ENCODE measurements at regions not wholly inside any gene's neighbourhood (a gene's known extent, or its start where the extent isn't known, plus 50 kb on each side); places are given as distances from the start of the nearest gene placed in this dataset.

GRCh38 chr12:11559626-11560340, 89.7 kb upstream of the ETV6 start:
- DNase-seq (no peak), ATAC-seq (no peak)
- Histone ChIP-seq H3K36me3 (no peaks in the 10 kb centered on the region), H3K4me1 (peaks cover 8% of the 10 kb centered on the region), H3K9me3 (no peaks in the 10 kb centered on the region), H3K27ac (no peak overlapping the region), H3K4me3 (no peak overlapping the region), H3K27me3 (no peaks in the 10 kb centered on the region)
- TF ChIP-seq CTCF (IDR thresholded peaks at IDR 0.05), result no peak
- intact Hi-C loops (cut with DNase I), result no loop called here

- intact Hi-C loops (cut with DNase I), result no loop called here
- Histone ChIP-seq H3K27ac (no peak overlapping the region), H3K36me3 (no peaks in the 10 kb centered on the region), H3K27me3 (no peaks in the 10 kb centered on the region), H3K4me3 (no peak overlapping the region), H3K4me1 (peaks cover 3% of the 10 kb centered on the region), H3K9me3 (no peaks in the 10 kb centered on the region)
- DNase-seq, result no peak
- ATAC-seq, result no peak
- TF ChIP-seq CTCF (IDR thresholded peaks at IDR 0.05), result no peak
Measured at GRCh38 chr12:11561411-11561810, 88.1 kb upstream of the ETV6 start.

GRCh38 chr12:11563785-11564739, 85.4 kb upstream of the ETV6 start:
- Histone ChIP-seq H3K27me3 (no peaks in the 10 kb centered on the region), H3K9me3 (no peaks in the 10 kb centered on the region), H3K4me1 (no peaks in the 10 kb centered on the region), H3K4me3 (no peak overlapping the region), H3K36me3 (no peaks in the 10 kb centered on the region), H3K27ac (no peak overlapping the region)
- no peak for TF ChIP-seq CTCF (IDR thresholded peaks at IDR 0.05)
- ATAC-seq (no peak), DNase-seq (no peak)
- intact Hi-C loops (cut with DNase I), result no loop called here

- H3K27me3 ChIP-seq, result no peaks in the 10 kb centered on the region
- intact Hi-C loops (cut with DNase I), result no loop called here
- no peaks in the 10 kb centered on the region for H3K36me3 ChIP-seq
- no peak overlapping the region for H3K4me3 ChIP-seq
- no peak for TF ChIP-seq CTCF (IDR thresholded peaks at IDR 0.05)
- no peaks in the 10 kb centered on the region for H3K4me1 ChIP-seq
- no peak for ATAC-seq
- H3K27ac ChIP-seq, result no peak overlapping the region
- no peaks in the 10 kb centered on the region for H3K9me3 ChIP-seq
- no peak for DNase-seq
Measured at GRCh38 chr12:11564984-11565651, 84.4 kb upstream of the ETV6 start.

- ATAC-seq (no peak), DNase-seq (no peak)
- no peaks in the 10 kb centered on the region for H3K27me3 ChIP-seq
- TF ChIP-seq CTCF (IDR thresholded peaks at IDR 0.05), result no peak
- intact Hi-C loops (cut with DNase I), result no loop called here
- H3K27ac ChIP-seq, result no peak overlapping the region
- no peaks in the 10 kb centered on the region for H3K36me3 ChIP-seq
- H3K4me1 ChIP-seq, result no peaks in the 10 kb centered on the region
- no peaks in the 10 kb centered on the region for H3K9me3 ChIP-seq
- no peak overlapping the region for H3K4me3 ChIP-seq
Measured at GRCh38 chr12:11565752-11566151, 83.7 kb upstream of the ETV6 start.
